Endothelial cell of umbilical vein (primary cell): ENCODE measurements at regions not wholly inside any gene's neighbourhood (a gene's known extent, or its start where the extent isn't known, plus 50 kb on each side); places are given as distances from the start of the nearest gene placed in this dataset.

Experiments used
- BruUV-seq: library from RNA; stranded (reverse); fragments of 400-500 nt; replicated peaks from 2 replicates; lab custom pipeline; 2021; lab: Mats Ljungman, UMichigan
- CTCF ChIA-PET: fragments of 300-600, 350-600 bp; sonication (Branson Sonifier 250); formaldehyde crosslinking; loops from one replicate; lab custom pipeline; 2021; ENCODE audit warnings: antibody characterized with exemption, inconsistent platforms; lab: Charles Lee
- POLR2A ChIA-PET: fragments of 300-600, 350-600 bp; sonication (Branson Sonifier 250); formaldehyde crosslinking; loops from one replicate; lab custom pipeline; 2021; ENCODE audit warnings: antibody characterized with exemption, inconsistent platforms; lab: Charles Lee
- DNase-seq: peaks from one replicate; pipeline ENCODE4 v3.0.0-alpha.2; 2011; ENCODE audit warnings: low read depth, low spot score
- FAIRE-seq: peaks from 2 replicates; lab custom pipeline; 2011; peaks lifted over from hg19 to GRCh38; lab: Jason Lieb, UNC
- H2AFZ ChIP-seq: 2 replicates; pipeline ENCODE4 v1.6.0; 2012; ENCODE audit warnings: low read depth, low read length, control low read depth, inconsistent platforms
- H3K27ac ChIP-seq: 2 replicates; pipeline ENCODE4 v1.5.1; 2011; ENCODE audit warnings: low read depth, mild to moderate bottlenecking, control low read depth, low read length, moderate library complexity; ENCODE audit not compliant: insufficient read depth
- H3K27me3 ChIP-seq, 2 experiments: 2 replicates each; pipeline versions ENCODE4 v1.6.0 to v1.6.1; 2011; ENCODE audit warnings: low read length in 2 of 2, mixed read lengths in 1 of 2; ENCODE audit not compliant: control insufficient read depth in 2 of 2, insufficient read depth in 2 of 2
- H3K36me3 ChIP-seq, 2 experiments: 2 replicates in 1 of 2; 3 replicates in 1 of 2; pipeline ENCODE4 v1.5.1; 2011; ENCODE audit warnings: low read length in 2 of 2, mild to moderate bottlenecking in 1 of 2, moderate library complexity in 1 of 2; ENCODE audit not compliant: control insufficient read depth in 2 of 2, insufficient read depth in 2 of 2; ENCODE audit errors: extremely low read depth in 1 of 2
- H3K4me1 ChIP-seq: 3 replicates; pipeline ENCODE4 v1.5.1; 2011; ENCODE audit warnings: mild to moderate bottlenecking, low read length; ENCODE audit not compliant: control insufficient read depth, insufficient read depth; ENCODE audit errors: extremely low read depth
- H3K4me2 ChIP-seq: 2 replicates; pipeline ENCODE4 v1.6.1; 2011; ENCODE audit warnings: low read length, control low read depth, mixed read lengths; ENCODE audit not compliant: insufficient read depth
- H3K4me3 ChIP-seq, 3 experiments: fragments of 200-600 bp in 1 of 3; sonication (generic), shearing (Covaris generic) in 1 of 3; replicated peaks in 1 of 3; 2 replicates each; pipeline ENCODE4 v1.5.1; 2011 to 2016; ENCODE audit warnings: control low read depth in 3 of 3, low read length in 3 of 3, mild to moderate bottlenecking in 2 of 3, inconsistent platforms in 1 of 3, low read depth in 1 of 3, moderate library complexity in 1 of 3; ENCODE audit not compliant: insufficient read depth in 1 of 3
- H3K79me2 ChIP-seq: 2 replicates; pipeline ENCODE4 v1.6.0; 2012; ENCODE audit warnings: low read length, inconsistent platforms; ENCODE audit not compliant: control insufficient read depth, insufficient read depth
- H3K9ac ChIP-seq: replicated peaks from 2 replicates; pipeline ENCODE3; 2011; ENCODE audit warnings: low read length, control low read depth; ENCODE audit not compliant: insufficient read depth; ENCODE audit errors: extremely low read depth
- H3K9me1 ChIP-seq: replicated peaks from 3 replicates; pipeline ENCODE4 v1.6.0; 2011; ENCODE audit warnings: mild to moderate bottlenecking, low read length; ENCODE audit not compliant: control insufficient read depth, insufficient read depth; ENCODE audit errors: extremely low read depth
- H3K9me3 ChIP-seq: replicated peaks from 2 replicates; pipeline ENCODE4 v1.5.1; 2012; ENCODE audit warnings: low read length, inconsistent platforms; ENCODE audit not compliant: control insufficient read depth, insufficient read depth
- H4K20me1 ChIP-seq: replicated peaks from 2 replicates; pipeline ENCODE3; 2011; ENCODE audit warnings: mild to moderate bottlenecking, low read length; ENCODE audit not compliant: control insufficient read depth, insufficient read depth; ENCODE audit errors: extremely low read depth
- CTCF ChIP-seq, 2 donors: IDR thresholded peaks; 1 replicate in 1 of 2; 2 replicates in 1 of 2; pipeline ENCODE4 v1.5.1; 2011; ENCODE audit warnings: low read length in 2 of 2, mild to moderate bottlenecking in 2 of 2, moderate library complexity in 2 of 2, control low read depth in 1 of 2, inconsistent platforms in 1 of 2, low read depth in 1 of 2; ENCODE audit not compliant: insufficient read depth in 1 of 2; ENCODE audit errors: extremely low read depth in 1 of 2
- EZH2 ChIP-seq: IDR thresholded peaks from 2 replicates; pipeline ENCODE4 v1.6.1; 2012; ENCODE audit warnings: borderline replicate concordance, low read depth, mild to moderate bottlenecking, moderate library complexity, low read length, inconsistent platforms; ENCODE audit not compliant: severe bottlenecking
- FOS ChIP-seq: IDR thresholded peaks from 2 replicates; pipeline ENCODE4 v1.6.1; 2011; ENCODE audit warnings: mild to moderate bottlenecking, low read length, moderate library complexity, borderline replicate concordance; ENCODE audit not compliant: insufficient read depth
- GATA2 ChIP-seq: IDR thresholded peaks from 2 replicates; pipeline ENCODE4 v1.7.0; 2011; ENCODE audit warnings: low read depth, mild to moderate bottlenecking, moderate library complexity, mixed read lengths, low read length; ENCODE audit not compliant: insufficient read length, insufficient read depth
- JUN ChIP-seq: IDR thresholded peaks from 2 replicates; pipeline ENCODE4 v1.6.1; 2011; ENCODE audit warnings: borderline replicate concordance, low read depth; ENCODE audit not compliant: insufficient read length, insufficient read depth
- MAX ChIP-seq: IDR thresholded peaks from 2 replicates; pipeline ENCODE4 v1.6.1; 2011; ENCODE audit not compliant: insufficient read depth, insufficient read length
- MYC ChIP-seq: IDR thresholded peaks from one replicate; pipeline ENCODE4 v1.6.1; 2011; ENCODE audit warnings: mild to moderate bottlenecking, low read depth, low read length
- POLR2A ChIP-seq: IDR thresholded peaks from 2 replicates; pipeline ENCODE4 v1.6.1; 2012; ENCODE audit warnings: low read depth, mild to moderate bottlenecking, control low read depth, low read length
- POLR2AphosphoS5 ChIP-seq: IDR thresholded peaks from 2 replicates; pipeline ENCODE4 v1.6.1; 2012; ENCODE audit warnings: low read depth, mild to moderate bottlenecking, control low read depth, low read length, moderate library complexity; ENCODE audit not compliant: insufficient read depth
- dilution Hi-C: fragments of 300-500 bp; cut with MboI; formaldehyde crosslinking; loops from one replicate; pipeline ENCODE4 v1.15.0; 2019; ENCODE audit warnings: low sequenced_read_pairs; ENCODE audit not compliant: extremely low pct_ligation_motif_present
- intact Hi-C: fragments of 100-400 bp; cut with micrococcal nuclease; formaldehyde crosslinking; loops from one replicate; pipeline ENCODE4 v1.10.0; 2022

- Histone ChIP-seq H3K36me3 (no peaks in the 10 kb centered on the region), H3K27me3 (no peaks in the 10 kb centered on the region), H3K79me2 (no peaks in the 10 kb centered on the region), H4K20me1 (no peaks in the 10 kb centered on the region), H3K27ac (no peak overlapping the region), H2AFZ (no peak overlapping the region), H3K9me1 (no peaks in the 10 kb centered on the region), H3K9me3 (no peaks in the 10 kb centered on the region), H3K9ac (no peak overlapping the region), H3K4me3 (no peak overlapping the region), H3K4me1 (no peaks in the 10 kb centered on the region), H3K4me2 (no peak overlapping the region)
- POLR2A ChIA-PET: no interaction called here
- DNase-seq: no peak
- dilution Hi-C loops (no loop called here), intact Hi-C loops (no loop called here)
- TF ChIP-seq POLR2AphosphoS5 (no peak), MYC (no peak), MAX (no peak), JUN (no peak), EZH2 (no peak), POLR2A (no peak), CTCF (IDR thresholded peaks at IDR 0.05; ENCODE audit: extremely low read depth in 1 of 2, insufficient read depth in 1 of 2, low read depth in 1 of 2, low read length in 2 of 2) (no peak), FOS (no peak), GATA2 (no peak)
- CTCF ChIA-PET: interaction anchor here (1.1 to 1.6 kb wide), 3 partner anchors 9 to 157 kb away, joined by 3 to 5 read pairs (median 3); no protein-coding TSS in a partner anchor
- no TSS peak for BruUV-seq
- FAIRE-seq: no peak
These were observed 210.2 kb downstream of the MMUT start for GRCh38 chr6:49252901-49253300.
